SU-DHL-6 (cell line): ENCODE measurements at regions not wholly inside any gene's neighbourhood (a gene's known extent, or its start where the extent isn't known, plus 50 kb on each side); places are given as distances from the start of the nearest gene placed in this dataset.

Experiments used
- EZH2phosphoT487 ChIP-seq: fragments of 200-600 bp; sonication (generic), shearing (Covaris generic); conservative IDR thresholded peaks from 2 replicates; pipeline ENCODE4 v1.6.1; 2018; ENCODE audit warnings: mild to moderate bottlenecking, antibody characterized with exemption, low read length, moderate library complexity, mixed read lengths
- TF ChIP-seq, protein P1 (sequence below): fragments of 200-600 bp; sonication (generic); IDR thresholded peaks from one replicate; pipeline ENCODE4 v1.5.1; 2017; ENCODE audit warnings: antibody characterized with exemption, mild to moderate bottlenecking, low read length, moderate library complexity; ENCODE audit not compliant: insufficient read depth, poor library complexity, severe bottlenecking

DNA sequence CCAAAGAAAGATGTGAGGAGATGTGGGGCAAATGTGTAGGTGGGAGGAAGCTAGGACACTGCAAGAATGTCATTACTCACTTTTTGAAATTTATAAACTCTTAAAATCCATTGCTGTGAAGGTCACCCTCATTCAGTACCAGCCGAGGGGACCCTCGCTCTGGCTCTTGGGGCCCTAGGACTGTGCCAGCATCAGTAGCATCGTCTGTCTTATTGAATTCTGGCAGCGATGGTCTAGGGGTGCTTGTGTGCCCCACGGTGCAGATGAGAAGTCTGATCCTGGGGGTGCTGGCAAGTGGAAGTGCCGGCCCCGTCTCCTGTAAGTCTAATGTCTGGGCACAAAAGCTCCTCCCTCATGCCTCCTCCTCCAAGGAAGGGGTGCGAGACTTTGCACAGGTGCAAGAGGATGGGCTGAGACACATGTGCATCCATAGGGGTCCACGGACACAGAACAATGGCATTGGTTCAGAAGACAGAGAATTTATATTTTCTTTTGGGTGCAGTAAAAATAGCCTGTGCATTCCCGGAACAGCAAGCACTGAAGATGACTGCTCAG is 266.7 kb upstream of the HDAC4 start:
- TF ChIP-seq, protein P1, sequence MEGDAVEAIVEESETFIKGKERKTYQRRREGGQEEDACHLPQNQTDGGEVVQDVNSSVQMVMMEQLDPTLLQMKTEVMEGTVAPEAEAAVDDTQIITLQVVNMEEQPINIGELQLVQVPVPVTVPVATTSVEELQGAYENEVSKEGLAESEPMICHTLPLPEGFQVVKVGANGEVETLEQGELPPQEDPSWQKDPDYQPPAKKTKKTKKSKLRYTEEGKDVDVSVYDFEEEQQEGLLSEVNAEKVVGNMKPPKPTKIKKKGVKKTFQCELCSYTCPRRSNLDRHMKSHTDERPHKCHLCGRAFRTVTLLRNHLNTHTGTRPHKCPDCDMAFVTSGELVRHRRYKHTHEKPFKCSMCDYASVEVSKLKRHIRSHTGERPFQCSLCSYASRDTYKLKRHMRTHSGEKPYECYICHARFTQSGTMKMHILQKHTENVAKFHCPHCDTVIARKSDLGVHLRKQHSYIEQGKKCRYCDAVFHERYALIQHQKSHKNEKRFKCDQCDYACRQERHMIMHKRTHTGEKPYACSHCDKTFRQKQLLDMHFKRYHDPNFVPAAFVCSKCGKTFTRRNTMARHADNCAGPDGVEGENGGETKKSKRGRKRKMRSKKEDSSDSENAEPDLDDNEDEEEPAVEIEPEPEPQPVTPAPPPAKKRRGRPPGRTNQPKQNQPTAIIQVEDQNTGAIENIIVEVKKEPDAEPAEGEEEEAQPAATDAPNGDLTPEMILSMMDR, result no peak
- no peak for TF ChIP-seq EZH2phosphoT487
